ENCODE measurements at regions not wholly inside any gene's neighbourhood (a gene's known extent, or its start where the extent isn't known, plus 50 kb on each side); places are given as distances from the start of the nearest gene placed in this dataset.

GRCh38 chr3:84744130-84744529 is 214.7 kb upstream of the CADM2 start:
- H3K4me1 ChIP-seq: no peaks in the 10 kb centered on the region
- H3K9me3 ChIP-seq: no peaks in the 10 kb centered on the region
- H3K27ac ChIP-seq: no peak overlapping the region
- no peak overlapping the region for H3K4me3 ChIP-seq
- TF ChIP-seq POLR2A (IDR thresholded peaks at IDR 0.05): no peak
- TF ChIP-seq CTCF (IDR thresholded peaks at IDR 0.05): no peak
- DNase-seq: no peak
- no peaks in the 10 kb centered on the region for H3K36me3 ChIP-seq
- H3K27me3 ChIP-seq: no peaks in the 10 kb centered on the region

GRCh38 chr3:84755860-84756259 is 202.9 kb upstream of the CADM2 start:
- Histone ChIP-seq H3K9me3 (no peaks in the 10 kb centered on the region), H3K36me3 (no peaks in the 10 kb centered on the region), H3K4me1 (no peaks in the 10 kb centered on the region), H3K4me3 (no peak overlapping the region), H3K27me3 (no peaks in the 10 kb centered on the region), H3K27ac (no peak overlapping the region)
- no peak for TF ChIP-seq POLR2A (IDR thresholded peaks at IDR 0.05)
- no peak for TF ChIP-seq CTCF (IDR thresholded peaks at IDR 0.05)
- DNase-seq: no peak

GRCh38 chr3:84759361-84759760 is 199.4 kb upstream of the CADM2 start:
- H3K27ac ChIP-seq: no peak overlapping the region
- H3K4me1 ChIP-seq: no peaks in the 10 kb centered on the region
- no peak for TF ChIP-seq CTCF (IDR thresholded peaks at IDR 0.05)
- TF ChIP-seq POLR2A (IDR thresholded peaks at IDR 0.05): no peak
- DNase-seq: no peak
- H3K4me3 ChIP-seq: no peak overlapping the region
- H3K36me3 ChIP-seq: no peaks in the 10 kb centered on the region
- no peaks in the 10 kb centered on the region for H3K9me3 ChIP-seq
- no peaks in the 10 kb centered on the region for H3K27me3 ChIP-seq

GRCh38 chr3:84772841-84773240 is 185.9 kb upstream of the CADM2 start:
- no peak overlapping the region for H3K4me3 ChIP-seq
- no peaks in the 10 kb centered on the region for H3K9me3 ChIP-seq
- no peaks in the 10 kb centered on the region for H3K36me3 ChIP-seq
- no peak for DNase-seq
- no peak overlapping the region for H3K27ac ChIP-seq
- no peaks in the 10 kb centered on the region for H3K27me3 ChIP-seq
- TF ChIP-seq POLR2A (IDR thresholded peaks at IDR 0.05) (no peak), CTCF (IDR thresholded peaks at IDR 0.05) (no peak)
- H3K4me1 ChIP-seq: no peaks in the 10 kb centered on the region

GRCh38 chr3:84783281-84783680 is 175.5 kb upstream of the CADM2 start:
- no peaks in the 10 kb centered on the region for H3K4me1 ChIP-seq
- H3K36me3 ChIP-seq: no peaks in the 10 kb centered on the region
- H3K27ac ChIP-seq: no peak overlapping the region
- DNase-seq: no peak
- TF ChIP-seq POLR2A (IDR thresholded peaks at IDR 0.05): no peak
- no peak for TF ChIP-seq CTCF (IDR thresholded peaks at IDR 0.05)
- H3K9me3 ChIP-seq: no peaks in the 10 kb centered on the region
- H3K4me3 ChIP-seq: no peak overlapping the region
- H3K27me3 ChIP-seq: no peaks in the 10 kb centered on the region

GRCh38 chr3:84789961-84790360 is 168.8 kb upstream of the CADM2 start:
- Histone ChIP-seq H3K4me1 (no peaks in the 10 kb centered on the region), H3K4me3 (no peak overlapping the region), H3K36me3 (no peaks in the 10 kb centered on the region), H3K9me3 (no peaks in the 10 kb centered on the region), H3K27me3 (no peaks in the 10 kb centered on the region), H3K27ac (no peak overlapping the region)
- DNase-seq: no peak
- TF ChIP-seq POLR2A (IDR thresholded peaks at IDR 0.05): no peak
- no peak for TF ChIP-seq CTCF (IDR thresholded peaks at IDR 0.05)

All from Peyer's patch (tissue), 4 donors.